Activated T-cell treated with anti-CD3 and anti-CD28 coated beads, Interleukin-2, amount 50 U/mL, for 1 hour (primary cell): ENCODE measurements at regions not wholly inside any gene's neighbourhood (a gene's known extent, or its start where the extent isn't known, plus 50 kb on each side); places are given as distances from the start of the nearest gene placed in this dataset.
"Not testable (repeated sequence)": the region's sequence is repeated elsewhere in the genome, so short reads cannot be mapped to it uniquely, and the experiment has no call there.

Source experiments
- DNase-seq: peaks from one replicate; pipeline ENCODE4 v3.0.0-alpha.2; 2020

GRCh38 chr10:21285742-21286331, 239.6 kb downstream of the SKIDA1 start:
- no peak for DNase-seq

DNA sequence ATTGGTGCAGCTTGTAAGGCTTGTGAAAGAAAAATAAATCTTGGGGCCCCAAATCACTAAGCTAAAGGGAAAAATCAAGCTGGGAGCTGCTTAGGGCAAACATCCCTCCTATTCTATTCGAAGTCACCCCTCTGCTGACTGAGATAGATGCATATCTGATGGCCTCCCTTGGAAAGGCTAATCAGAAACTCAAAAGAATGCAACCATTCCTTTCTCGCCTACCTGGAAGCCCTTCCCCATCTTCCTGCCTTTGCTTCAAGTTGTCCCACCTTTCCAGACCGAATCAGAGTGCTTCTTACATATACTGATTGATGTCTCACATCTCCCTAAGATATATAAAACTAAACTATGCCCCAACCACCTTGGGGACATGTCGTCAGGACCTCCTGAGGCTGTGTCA, 240.3 kb downstream of the SKIDA1 start:
- DNase-seq: no peak

GRCh38 chr10:21284301-21284700, 241.2 kb downstream of the SKIDA1 start:
- DNase-seq: no peak

DNA sequence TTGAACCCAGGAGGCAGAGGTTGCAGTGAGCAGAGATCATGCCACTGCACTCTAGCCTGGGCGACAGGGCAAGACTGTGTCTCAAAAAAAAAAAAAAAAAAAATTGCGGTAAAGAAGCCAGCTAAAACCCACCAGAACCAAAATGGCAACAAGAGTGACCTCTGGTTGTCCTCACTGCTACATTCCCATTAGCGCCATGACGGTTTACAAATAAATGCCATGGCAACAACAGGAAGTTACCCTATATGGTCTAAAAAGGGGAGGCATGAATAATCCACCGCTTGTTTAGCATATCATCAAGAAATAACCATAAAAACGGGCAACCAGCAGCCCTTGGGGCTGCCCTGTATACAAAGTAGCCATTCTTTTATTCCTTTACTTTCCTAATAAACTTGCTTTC, 242.4 kb downstream of the SKIDA1 start:
- DNase-seq: not testable (repeated sequence)

GRCh38 chr10:21281765-21282484, 243.6 kb downstream of the SKIDA1 start:
- no peak for DNase-seq

GRCh38 chr10:21280971-21281572, 244.4 kb downstream of the SKIDA1 start:
- no peak for DNase-seq

- no peak for DNase-seq
These were observed 245.4 kb downstream of the SKIDA1 start for GRCh38 chr10:21280037-21280436.

GRCh38 chr10:21279217-21279575, 246.3 kb downstream of the SKIDA1 start:
- DNase-seq: no peak

DNA sequence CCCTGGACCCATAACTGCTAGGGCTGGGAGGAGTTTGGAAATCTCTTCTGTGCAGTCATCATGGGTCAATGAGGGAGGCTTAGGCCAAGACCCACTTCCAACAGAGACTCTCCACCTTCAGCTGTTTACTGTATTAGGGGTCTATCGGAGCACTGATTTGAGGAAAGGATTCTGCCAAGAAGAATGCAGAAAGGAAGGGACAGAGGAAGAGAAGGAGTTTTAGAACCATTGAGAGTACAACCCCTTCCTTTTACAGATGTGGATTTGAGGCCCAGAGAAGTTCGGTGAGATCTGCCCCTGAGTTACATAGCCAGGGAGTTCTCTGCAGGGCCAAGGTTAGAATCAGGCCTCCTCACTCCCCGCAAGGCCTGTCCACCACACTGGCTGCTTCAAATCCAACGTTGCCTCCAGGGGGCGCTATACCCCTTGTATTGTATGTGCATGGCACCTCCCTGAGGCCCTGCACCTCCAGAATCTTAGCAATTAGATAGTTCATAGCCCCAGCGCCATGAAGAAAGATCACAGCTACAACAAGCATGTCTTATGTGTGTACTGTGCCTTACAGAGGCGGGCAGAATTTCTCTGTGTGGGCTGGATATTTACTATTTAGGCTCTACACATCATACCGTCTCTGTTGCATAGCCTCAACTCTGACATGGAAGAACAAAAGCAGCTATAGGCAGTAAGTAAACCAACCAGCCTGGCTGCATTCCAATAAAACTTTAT, 246.8 kb downstream of the SKIDA1 start:
- peak; percentile 47 for DNase-seq

DNA sequence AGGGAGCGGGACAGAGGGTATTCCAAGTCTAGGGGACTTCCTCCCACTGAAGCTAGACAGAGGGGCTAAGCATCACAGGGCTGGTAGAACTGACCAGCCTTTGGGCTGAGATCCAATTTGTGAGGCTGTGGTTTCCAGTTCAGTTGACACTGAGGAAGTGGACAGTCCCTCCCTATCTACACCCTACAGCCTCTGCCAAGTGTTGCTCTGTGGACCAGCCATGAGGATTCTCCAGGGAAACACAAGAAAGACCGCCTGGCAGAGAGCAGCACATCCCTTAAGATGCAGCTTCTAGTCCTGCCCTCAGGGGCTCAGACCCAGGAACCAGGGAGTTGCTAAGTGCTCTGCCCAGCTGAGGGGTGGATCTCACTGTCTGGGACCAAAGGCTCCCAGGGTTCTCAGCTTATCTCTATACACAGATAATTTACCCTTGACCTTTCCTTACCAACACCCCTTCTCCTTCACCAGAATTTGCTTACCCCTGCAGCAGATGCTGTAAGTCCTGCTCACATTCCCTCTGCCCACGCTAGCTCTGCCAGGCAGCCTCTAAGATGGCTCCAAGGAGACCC, 252.0 kb downstream of the SKIDA1 start:
- no peak for DNase-seq

- no peak for DNase-seq
These were observed 252.7 kb downstream of the SKIDA1 start for GRCh38 chr10:21272643-21273399.

DNA sequence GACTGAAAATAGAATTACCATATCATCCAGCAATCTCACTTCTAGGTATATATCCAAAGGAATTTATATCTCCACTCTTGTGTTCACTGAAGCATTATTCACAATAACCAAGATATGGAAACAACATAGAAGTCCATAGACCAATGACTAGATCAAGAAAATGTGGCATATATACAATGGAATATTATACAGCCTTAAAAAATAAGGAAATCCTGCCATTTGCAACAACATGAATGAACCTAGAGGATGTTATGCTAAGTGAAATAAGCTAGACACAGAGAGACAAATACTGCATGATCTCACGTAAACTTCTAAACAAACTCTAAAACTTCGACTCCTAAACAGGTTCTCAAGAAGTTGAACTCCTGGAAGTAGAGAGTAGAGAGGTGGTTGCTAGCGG, 254.5 kb downstream of the SKIDA1 start:
- DNase-seq: no peak

DNA sequence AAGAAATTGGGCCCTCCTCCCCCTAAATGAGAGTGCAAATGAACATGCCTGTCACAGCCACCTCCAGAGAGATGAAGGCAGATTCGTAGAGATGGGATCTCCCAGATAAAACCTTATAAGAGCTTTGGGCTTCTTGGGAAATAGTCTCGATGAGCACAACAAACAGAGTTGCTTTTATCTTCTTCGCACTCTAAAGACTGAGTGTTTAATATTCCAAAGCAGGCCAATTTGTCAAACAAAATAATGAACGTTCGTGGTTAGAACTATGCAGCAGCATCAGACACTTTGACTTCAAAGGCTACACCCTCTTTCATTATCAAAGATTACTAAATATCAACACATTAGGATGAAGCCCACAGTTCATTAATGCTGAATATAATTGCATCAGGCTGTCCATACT, 256.2 kb downstream of the SKIDA1 start:
- no peak for DNase-seq

- no peak for DNase-seq
These were observed 259.9 kb downstream of the SKIDA1 start for GRCh38 chr10:21265622-21266021.

DNA sequence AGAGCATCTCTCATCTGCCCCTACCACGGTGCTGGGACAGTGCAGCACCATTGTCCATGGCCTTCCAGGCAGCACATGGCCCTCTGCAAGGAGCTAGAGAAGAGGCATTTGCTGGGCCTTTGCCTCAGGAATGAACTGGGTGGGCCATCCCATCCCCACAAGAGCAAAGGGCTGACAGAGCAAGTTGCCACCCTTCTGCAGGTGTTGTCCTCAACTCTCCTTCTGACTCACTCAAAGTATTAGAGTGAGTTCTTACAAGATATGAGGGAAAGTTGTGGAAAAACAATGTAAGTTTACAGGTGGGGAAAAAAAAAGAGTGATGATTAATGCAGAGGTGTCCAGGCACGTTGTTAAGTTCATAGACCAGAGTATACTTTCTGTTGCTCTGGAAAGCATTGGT, 261.2 kb downstream of the SKIDA1 start:
- DNase-seq: no peak

- DNase-seq: no peak
These were observed 261.6 kb downstream of the SKIDA1 start for GRCh38 chr10:21263839-21264238.

DNA sequence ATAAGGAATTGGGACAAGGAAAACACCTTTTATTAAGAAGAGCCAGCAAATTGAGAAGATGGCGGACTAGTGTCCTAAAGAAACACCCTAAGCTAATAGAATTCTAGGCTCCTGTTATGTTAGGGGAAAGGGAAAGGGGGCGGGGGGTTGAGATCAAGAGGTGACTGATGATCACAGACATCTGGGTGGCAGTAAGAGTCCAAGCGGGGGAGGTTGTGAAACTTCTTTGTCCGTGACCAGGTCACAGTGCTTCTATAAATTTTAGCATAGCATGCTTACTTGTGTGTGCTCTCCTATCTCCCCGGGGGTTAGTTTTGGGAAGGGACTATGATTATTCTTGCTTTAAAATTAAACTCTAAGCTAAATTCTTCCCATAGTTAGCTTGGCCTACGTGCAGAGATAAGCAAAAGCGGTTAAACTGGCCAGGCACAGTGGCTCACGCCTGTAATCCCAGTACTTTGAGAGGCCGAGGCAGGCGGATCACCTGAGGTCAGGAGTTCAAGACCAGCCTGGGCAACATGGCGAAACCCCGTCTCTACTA, 262.1 kb downstream of the SKIDA1 start:
- no peak for DNase-seq

DNA sequence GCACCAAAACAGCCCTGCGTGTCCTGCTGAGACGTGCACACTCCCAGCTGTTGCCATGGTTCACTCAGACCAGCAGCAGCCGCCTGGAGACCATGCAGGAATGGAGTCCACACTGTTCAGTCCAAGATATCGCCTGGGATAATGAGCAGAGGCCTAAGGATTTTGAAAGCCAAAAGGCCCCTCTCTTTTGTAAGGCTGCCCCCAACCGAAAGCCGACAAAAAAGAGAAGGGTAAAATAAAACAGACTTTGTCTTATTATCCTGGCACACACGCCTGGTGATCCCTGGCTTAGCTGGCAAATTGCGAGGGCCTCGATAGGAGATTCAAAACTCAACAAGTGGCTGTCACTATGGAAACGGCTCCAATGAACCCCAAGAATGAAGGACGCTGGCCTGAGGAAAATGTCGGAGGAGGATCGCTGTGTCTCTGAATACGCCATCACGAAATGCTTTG, 263.6 kb downstream of the SKIDA1 start:
- no peak for DNase-seq

DNA sequence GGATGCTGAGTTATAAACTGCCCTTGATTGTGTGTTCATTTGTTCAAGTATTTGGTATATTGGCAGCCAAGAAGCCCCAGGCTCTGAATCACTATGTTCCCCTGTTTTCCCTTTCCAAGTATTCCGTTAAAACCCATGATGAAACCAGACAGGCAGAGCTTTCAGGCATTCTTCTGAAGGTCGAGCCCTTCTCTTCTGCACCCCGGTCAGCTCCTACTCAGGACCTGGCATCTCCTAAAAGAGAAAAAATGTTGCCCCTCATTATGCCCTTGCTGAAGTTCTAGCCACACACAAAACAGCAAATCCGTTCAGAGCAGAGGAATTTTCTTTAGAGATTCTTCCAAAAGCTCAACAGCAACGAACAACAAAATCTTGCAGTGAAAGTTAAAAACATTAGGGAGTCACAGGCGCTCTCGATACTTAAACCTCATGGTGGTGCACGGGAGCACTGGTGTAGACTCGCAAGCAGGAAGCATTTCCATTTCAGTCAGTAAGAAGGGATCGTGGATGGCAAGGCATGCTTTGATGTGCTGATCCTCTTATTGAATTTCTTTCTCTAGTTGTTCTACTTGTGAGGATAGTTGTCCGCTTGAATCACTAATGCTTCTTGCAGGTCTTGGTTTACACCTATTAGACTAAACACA, 264.9 kb downstream of the SKIDA1 start:
- no peak for DNase-seq

- DNase-seq: no peak
These were observed 265.4 kb downstream of the SKIDA1 start for GRCh38 chr10:21260066-21260465.

DNA sequence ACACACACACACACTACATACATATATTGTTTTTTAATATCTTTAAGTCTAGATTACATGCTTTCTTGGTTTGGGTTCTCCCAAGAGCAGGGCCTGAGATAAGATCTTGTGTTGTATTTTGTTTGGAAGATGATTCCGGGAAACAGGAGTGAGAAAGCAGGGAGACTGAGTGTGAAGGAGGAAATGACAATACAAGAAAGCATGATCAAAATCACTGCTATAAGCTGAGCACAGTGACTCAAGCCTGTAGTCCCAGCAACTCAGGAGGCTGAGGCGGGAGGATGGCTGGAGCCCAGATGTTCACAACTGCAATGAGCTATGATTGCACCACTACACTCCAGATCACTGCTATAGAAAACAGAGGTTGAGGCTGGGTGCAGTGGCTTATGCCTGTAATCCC, 267.6 kb downstream of the SKIDA1 start:
- no peak for DNase-seq

GRCh38 chr10:21257191-21257590, 268.3 kb downstream of the SKIDA1 start:
- no peak for DNase-seq
